NB4 (cell line): ENCODE measurements at regions not wholly inside any gene's neighbourhood (a gene's known extent, or its start where the extent isn't known, plus 50 kb on each side); places are given as distances from the start of the nearest gene placed in this dataset.
"Not testable (repeated sequence)": the region's sequence is repeated elsewhere in the genome, so short reads cannot be mapped to it uniquely, and the experiment has no call there.

ENCODE experiments used
- DNase-seq: peaks from one replicate; pipeline ENCODE4 v3.0.0; 2010; ENCODE audit warnings: low read depth
- H3K4me3 ChIP-seq: one replicate; pipeline ENCODE4 v1.5.1; 2011; ENCODE audit warnings: mild to moderate bottlenecking, low read depth, low read length, moderate library complexity
- CTCF ChIP-seq: IDR thresholded peaks from one replicate; pipeline ENCODE4 v1.5.1; 2012; ENCODE audit warnings: low read depth, low read length
- MAX ChIP-seq: IDR thresholded peaks from 2 replicates; pipeline ENCODE4 v1.6.1; 2011; ENCODE audit warnings: low read depth, low read length
- MYC ChIP-seq: IDR thresholded peaks from 2 replicates; pipeline ENCODE4 v1.6.1; 2011; ENCODE audit warnings: low read depth, low read length
- POLR2A ChIP-seq: IDR thresholded peaks from 2 replicates; pipeline ENCODE4 v1.6.1; 2011; ENCODE audit warnings: mild to moderate bottlenecking; ENCODE audit not compliant: insufficient read length; ENCODE audit errors: extremely low read depth

GRCh38 chr4:137905930-137906329, 336.2 kb downstream of the SLC7A11 start:
- DNase-seq = no peak
- no peak for TF ChIP-seq MAX
- no peak for TF ChIP-seq MYC
- TF ChIP-seq CTCF = no peak
- TF ChIP-seq POLR2A = no peak
- no peak overlapping the region for H3K4me3 ChIP-seq

GRCh38 chr4:137901114-137901513, 341.0 kb downstream of the SLC7A11 start:
- no peak for DNase-seq
- H3K4me3 ChIP-seq = no peak overlapping the region
- TF ChIP-seq MYC (no peak), POLR2A (no peak), MAX (no peak), CTCF (no peak)

- TF ChIP-seq POLR2A (no peak), CTCF (no peak), MAX (no peak), MYC (no peak)
- no peak for DNase-seq
- H3K4me3 ChIP-seq = no peak overlapping the region
Observed at GRCh38 chr4:137896221-137896737, 345.9 kb downstream of the SLC7A11 start.

GRCh38 chr4:137895515-137895914, 346.6 kb downstream of the SLC7A11 start:
- not testable (repeated sequence) for DNase-seq, H3K4me3 ChIP-seq

- no peak for DNase-seq
- H3K4me3 ChIP-seq = no peak overlapping the region
- TF ChIP-seq MYC (no peak), CTCF (no peak), MAX (no peak), POLR2A (no peak)
Observed at GRCh38 chr4:137892134-137892533, 350.0 kb downstream of the SLC7A11 start.

- DNase-seq = no peak
- TF ChIP-seq MAX (no peak), POLR2A (no peak), CTCF (no peak), MYC (no peak)
- H3K4me3 ChIP-seq = no peak overlapping the region
Observed at GRCh38 chr4:137890812-137891211, 351.3 kb downstream of the SLC7A11 start.
